HG03196 (cell line): ENCODE measurements at regions not wholly inside any gene's neighbourhood (a gene's known extent, or its start where the extent isn't known, plus 50 kb on each side); places are given as distances from the start of the nearest gene placed in this dataset.
"Not testable (repeated sequence)": the region's sequence is repeated elsewhere in the genome, so short reads cannot be mapped to it uniquely, and the experiment has no call there.

Source experiments
- ATAC-seq: cut with Tn5 transposase; IDR thresholded peaks from one replicate; pipeline ENCODE4 v1.9.1; 2021; ENCODE audit not compliant: unreplicated experiment

GRCh38 chr7:25727446-25727845 is 424.6 kb upstream of the NFE2L3 start:
- ATAC-seq = no peak

GRCh38 chr7:25727876-25728275 is 424.1 kb upstream of the NFE2L3 start:
- ATAC-seq = no peak

DNA sequence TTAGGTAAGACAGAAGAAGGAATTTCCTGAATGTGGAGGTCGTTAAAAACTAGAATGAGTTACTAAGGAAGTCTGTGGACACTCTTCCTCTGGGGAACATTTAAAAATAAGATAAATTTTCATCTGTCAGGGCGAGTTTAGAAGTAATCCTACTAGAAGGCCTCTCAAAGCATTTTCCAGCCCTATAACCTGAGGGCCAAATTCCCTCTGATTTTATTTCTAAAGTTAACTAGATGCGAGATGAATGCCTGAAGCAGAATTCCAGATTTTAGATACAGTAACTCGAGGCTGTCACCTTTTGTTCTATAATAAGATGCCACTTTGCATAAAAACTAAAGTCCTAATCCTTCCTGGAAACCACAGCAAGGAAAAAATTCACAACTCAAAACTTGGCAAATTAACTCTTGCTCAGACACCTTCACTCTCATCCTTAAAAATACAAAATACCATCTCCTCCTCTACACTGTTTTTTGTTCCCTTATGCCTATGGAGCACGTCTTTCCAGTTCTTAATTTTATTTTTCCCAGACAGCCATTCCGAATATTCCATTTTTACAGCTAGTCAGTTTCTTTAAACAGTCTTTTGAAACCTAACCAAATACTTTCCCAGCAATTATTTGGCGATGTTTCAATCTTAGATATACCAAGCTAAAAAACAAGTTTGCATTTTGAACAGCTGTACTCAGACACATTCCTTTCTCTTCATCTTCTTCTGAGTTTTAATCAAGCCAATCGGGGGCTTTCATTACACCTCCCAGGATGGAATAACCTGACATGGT is 420.7 kb upstream of the NFE2L3 start:
- ATAC-seq = no peak

GRCh38 chr7:25731846-25732245 is 420.2 kb upstream of the NFE2L3 start:
- ATAC-seq = no peak

DNA sequence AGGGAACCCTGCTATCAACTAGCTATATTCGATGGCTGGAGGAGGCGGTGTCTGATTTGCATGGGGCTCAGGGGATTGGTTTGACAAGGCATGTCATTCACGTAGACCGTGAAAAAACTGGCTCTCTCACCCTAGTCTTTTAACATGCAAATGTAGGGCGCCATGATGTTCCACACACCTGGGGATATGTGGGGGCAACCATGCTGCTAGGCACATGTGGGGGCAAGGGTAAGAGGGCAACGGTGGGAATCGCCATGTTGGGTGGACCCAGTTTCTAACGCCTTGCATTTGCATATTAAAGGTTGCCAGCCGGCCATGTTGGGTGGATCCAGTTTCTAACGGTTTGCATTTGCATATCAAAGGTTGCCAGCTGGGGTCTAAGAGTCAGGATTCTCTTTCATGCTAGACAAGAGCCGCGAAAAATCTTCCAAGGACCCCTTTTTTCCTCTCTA is 419.2 kb upstream of the NFE2L3 start:
- no peak for ATAC-seq

- no peak for ATAC-seq
These were observed 416.2 kb upstream of the NFE2L3 start for GRCh38 chr7:25735674-25736242.

DNA sequence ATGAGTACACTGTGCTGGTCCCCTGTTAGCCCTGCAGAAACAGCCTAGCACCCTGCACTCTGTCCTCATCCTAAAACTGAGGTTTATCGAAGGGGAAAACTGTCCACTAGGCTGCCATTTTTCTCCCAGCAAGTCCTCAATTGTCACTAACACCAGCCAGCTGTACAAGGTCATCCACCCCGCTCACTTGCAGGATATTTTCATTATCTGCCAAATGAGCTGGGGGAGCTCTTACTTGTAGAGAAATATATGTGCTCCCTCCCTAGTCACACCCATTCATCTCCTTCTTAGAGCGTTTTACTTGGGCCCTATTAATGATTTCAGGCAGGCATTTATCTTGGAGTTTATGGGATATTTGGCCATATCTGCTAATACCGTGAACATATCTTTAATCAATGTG is 413.5 kb upstream of the NFE2L3 start:
- no peak for ATAC-seq

DNA sequence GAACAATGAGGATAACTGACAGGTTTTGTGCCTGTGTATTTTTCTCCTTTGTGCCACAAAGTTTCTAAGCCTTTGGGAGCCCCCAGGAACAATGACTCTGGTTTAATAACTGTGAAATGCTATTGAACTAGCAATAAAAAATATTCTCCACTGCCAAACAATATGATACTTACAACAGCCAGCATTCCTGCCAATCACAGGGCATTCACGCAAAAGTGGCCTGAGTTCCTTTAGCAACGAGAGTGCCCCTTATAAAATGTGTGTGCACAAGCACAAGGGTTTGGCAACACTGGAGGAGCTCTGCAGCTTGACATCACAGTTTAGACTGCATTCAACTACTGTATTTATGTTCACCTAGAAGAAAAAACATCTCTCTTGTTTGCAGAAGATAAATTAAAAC is 412.9 kb upstream of the NFE2L3 start:
- ATAC-seq = no peak

DNA sequence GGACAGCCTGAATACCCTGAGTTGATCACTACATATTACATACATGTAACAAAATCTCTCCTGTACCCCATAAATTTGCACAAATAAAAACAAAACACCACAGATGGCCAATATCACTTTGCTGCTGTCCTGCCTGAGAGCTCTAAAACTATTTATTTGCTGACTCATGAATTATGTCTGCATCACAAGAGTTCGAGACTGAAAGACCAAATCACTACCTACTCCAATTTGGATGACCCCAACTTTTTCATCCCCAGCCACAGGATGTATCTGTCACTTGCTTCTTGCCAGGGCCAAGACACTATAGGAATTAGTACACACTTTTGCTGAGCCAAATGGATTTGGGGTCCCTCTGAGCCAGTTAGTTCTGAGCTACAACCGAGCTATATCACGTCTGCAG is 409.7 kb upstream of the NFE2L3 start:
- ATAC-seq = no peak

GRCh38 chr7:25743670-25744451 is 408.1 kb upstream of the NFE2L3 start:
- not testable (repeated sequence) for ATAC-seq

DNA sequence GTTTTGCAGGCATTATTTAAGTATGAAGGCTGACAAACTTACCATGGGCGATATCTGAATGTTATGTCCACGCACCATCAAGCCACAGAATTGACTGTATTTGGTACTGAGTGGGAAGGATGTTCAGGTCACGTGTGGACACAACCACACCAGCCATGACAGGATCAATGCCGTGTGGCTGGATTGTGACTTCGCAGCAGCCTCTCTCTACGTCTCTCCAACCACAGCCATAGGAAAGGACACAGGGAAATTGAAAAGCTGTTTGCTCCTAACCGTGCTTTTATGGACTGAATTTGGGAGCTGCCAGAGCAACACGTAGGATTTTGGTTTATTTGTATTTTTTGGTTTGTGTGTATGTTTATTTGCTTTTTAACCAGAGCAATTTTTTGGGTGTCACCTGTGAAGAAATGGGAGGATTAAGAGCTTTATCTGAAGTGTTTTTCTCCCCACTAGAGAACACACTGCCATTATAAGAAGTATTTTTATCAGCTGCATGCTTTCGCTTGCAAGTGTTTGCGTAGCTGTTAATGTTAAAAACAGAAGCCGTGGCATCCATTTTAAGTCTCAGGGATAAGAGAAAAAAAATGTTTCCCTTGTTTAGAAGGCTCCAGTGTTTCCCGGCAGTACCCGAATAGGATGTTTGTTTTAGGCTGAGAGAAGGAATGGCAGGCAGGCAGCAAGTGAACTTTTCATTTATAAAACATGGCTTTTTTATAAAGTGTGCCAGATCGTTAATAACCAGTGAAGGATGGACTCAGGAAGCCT is 401.1 kb upstream of the NFE2L3 start:
- ATAC-seq = no peak

GRCh38 chr7:25752154-25752553 is 399.8 kb upstream of the NFE2L3 start:
- no peak for ATAC-seq

DNA sequence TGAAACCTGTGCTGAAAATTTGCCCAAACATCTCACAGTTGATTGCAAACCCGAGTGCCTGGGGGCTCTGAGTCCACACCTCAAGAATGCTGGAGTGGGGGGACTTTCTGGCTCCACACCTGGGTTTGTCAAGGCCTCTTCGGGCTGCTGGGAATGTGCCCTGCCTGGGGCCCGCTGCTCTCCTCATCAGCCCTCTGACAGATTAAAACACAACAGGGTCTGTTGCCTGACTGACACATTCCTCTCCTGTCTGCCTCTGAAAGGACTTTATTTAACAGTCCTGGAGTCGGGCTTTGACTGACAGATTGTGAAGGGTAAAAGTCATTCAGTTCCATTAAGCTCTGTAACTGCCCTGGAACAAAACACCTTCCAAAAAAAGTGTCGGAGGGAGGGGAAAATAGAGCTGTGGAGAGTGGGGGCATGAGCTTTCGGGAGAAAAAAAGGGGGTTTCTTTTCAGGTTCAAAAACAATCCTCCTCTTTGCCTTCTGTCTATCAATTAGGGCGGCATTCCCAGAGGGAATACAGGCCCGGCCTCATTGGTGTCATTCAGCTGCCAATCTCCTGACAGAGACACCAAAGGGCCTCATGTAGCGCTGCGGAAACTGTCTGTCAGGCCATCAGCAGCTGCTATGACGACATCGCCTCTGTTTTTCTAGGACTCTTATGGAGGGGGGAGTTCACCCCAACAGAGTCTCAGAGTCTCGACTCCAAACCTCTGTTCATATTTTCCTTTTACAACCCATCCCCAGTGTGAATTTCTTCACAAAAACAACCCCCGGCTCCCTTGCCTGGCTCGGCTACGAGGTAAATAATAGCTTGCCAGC is 398.8 kb upstream of the NFE2L3 start:
- no peak for ATAC-seq

DNA sequence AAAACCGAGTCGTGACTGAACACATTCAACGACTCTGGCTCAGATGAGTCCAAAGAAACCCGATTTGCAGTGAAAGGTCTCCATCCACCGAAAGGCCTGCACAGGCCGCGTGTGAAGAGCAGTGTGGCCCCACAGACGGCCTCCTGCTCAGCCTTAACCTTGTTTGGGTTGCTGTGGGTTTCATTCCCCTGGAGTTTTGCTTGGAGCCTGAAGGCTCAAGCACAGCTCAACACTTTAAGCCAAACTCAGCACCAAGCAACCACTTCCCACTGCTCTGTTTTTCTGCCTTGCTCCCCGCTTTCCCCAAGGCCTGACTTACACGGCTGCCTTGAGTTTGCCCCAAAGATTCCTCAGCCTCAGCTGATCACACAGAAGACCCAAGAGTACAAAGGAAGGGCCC is 398.2 kb upstream of the NFE2L3 start:
- ATAC-seq = no peak

DNA sequence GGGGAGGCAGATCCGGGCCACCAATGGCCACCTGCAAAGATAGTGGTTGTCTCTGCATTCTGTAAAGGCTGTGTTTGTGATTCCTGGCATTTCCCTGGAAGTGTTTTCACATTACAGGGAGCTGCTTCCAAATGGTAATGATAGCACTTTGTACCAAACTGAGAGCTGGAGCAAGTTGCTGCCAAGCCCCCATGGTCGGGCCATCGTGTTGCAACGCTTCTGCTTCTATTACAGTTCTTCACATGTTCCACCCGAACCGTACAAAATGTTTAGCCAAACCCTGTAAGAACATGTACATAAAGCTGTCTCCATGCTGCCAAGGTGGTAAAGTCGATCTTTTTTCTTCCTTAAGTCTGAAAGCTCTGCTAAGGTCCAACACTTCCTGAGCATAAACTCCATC is 397.7 kb upstream of the NFE2L3 start:
- ATAC-seq = no peak

DNA sequence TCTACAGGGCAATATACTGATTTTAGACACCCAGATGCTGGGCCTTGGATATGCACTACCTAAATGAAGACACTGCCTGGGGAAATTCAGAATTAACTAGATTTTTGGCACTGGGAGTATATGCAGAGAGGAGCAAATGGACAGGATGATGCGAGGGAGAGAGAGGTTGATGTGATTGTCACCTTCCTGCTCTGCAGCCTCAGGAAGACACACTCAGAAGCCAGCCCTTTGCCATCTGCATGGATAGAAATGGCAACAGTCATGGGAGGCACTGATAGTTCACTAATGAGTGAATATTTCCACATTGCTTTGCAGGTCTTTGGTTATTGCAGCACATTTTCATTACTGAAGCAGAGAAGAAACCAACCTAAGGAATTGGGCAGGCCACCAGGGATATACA is 397.2 kb upstream of the NFE2L3 start:
- ATAC-seq = no peak

- no peak for ATAC-seq
These were observed 395.4 kb upstream of the NFE2L3 start for GRCh38 chr7:25756601-25757000.

DNA sequence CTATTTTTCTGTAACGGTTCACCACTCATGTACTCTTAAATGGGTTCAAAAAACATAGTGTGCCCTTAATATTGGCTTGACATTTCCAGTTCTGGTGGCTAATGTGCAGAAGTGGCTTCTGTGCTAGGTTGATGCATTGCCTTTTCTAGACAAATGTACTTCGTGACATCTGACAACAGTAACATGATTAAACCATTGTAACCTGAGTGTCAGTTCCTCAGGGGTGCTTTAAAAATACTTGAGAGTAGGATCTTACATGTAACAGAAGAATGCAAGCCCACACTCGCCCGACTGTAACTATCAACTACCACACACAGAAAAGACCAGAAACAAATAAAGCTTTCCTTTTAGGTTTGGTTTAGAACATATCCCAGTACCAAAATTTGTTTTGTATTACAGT is 393.4 kb upstream of the NFE2L3 start:
- no peak for ATAC-seq

DNA sequence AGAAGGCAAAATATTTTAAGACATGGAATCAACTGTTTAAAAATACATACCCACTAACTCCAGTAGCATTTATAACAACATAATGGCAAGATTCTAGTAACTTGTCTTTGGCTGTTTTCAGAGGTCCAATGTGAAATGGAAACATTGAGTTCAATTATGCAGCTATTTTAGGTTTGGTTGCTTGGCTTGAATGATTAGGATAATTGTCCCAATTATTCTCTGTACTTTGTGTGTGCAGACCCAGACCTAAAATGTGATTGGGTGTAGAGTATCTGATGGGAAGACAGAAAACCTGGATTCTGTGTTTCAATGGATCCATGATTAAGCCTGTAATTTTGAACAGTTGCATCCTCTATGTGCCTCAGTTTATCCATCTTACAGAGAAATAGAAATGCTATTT is 392.7 kb upstream of the NFE2L3 start:
- no peak for ATAC-seq

GRCh38 chr7:25759748-25760147 is 392.2 kb upstream of the NFE2L3 start:
- ATAC-seq = no peak
